GM10248 (cell line): ENCODE measurements at regions not wholly inside any gene's neighbourhood (a gene's known extent, or its start where the extent isn't known, plus 50 kb on each side); places are given as distances from the start of the nearest gene placed in this dataset.

Experiments
- CTCF ChIA-PET: fragments of 300-600 bp; sonication (Branson Sonifier 250); formaldehyde crosslinking; extraction: SDS; loops from one replicate; lab custom pipeline; 2021; ENCODE audit warnings: antibody characterized with exemption; lab: Yijun Ruan, JAX
- POLR2A ChIA-PET: fragments of 350-650 bp; sonication (Branson Sonifier 250); formaldehyde crosslinking; extraction: SDS; loops from one replicate; lab custom pipeline; 2020; ENCODE audit warnings: antibody characterized with exemption; lab: Yijun Ruan, JAX
- DNase-seq: peaks from one replicate; pipeline ENCODE4 v3.0.0; 2012; ENCODE audit errors: extremely low spot score
- CTCF ChIP-seq: IDR thresholded peaks from 2 replicates; pipeline ENCODE4 v1.5.1; 2012; ENCODE audit warnings: mild to moderate bottlenecking, low read depth; ENCODE audit errors: extremely low read depth, missing control alignments, control extremely low read depth

GRCh38 chr5:115379622-115380344 is 83.3 kb upstream of the CCDC112 start:
- peak; percentile 26 for DNase-seq
- no peak for TF ChIP-seq CTCF
- ChIA-PET POLR2A (no interaction called here), CTCF (interaction anchor here (1.2 to 2.4 kb wide), 2 partner anchors 51 to 65 kb away, joined by 3 to 7 read pairs; no protein-coding TSS in a partner anchor)

GRCh38 chr5:115378754-115379153 is 82.3 kb upstream of the CCDC112 start:
- TF ChIP-seq CTCF: no peak
- DNase-seq: no peak
- ChIA-PET POLR2A (no interaction called here), CTCF (interaction anchor here (1.4 to 2.0 kb wide), 6 partner anchors 9 to 193 kb away, joined by 3 to 6 read pairs (median 4); no protein-coding TSS in a partner anchor)

GRCh38 chr5:115377468-115378217 is 81.2 kb upstream of the CCDC112 start:
- DNase-seq: peak; percentile 34
- POLR2A ChIA-PET: no interaction called here
- CTCF ChIA-PET: interaction anchor here (0.9 to 2.0 kb wide), 11 partner anchors 8 to 194 kb away, joined by 3 to 6 read pairs (median 3); no protein-coding TSS in a partner anchor
- no peak for TF ChIP-seq CTCF

GRCh38 chr5:115375893-115376292 is 79.4 kb upstream of the CCDC112 start:
- TF ChIP-seq CTCF: no peak
- ChIA-PET POLR2A (no interaction called here), CTCF (interaction anchor here (1.1 to 2.6 kb wide), 5 partner anchors 10 to 51 kb away, joined by 3 to 9 read pairs (median 5); no protein-coding TSS in a partner anchor)
- no peak for DNase-seq

GRCh38 chr5:115374057-115374775 is 77.8 kb upstream of the CCDC112 start:
- CTCF ChIA-PET: interaction anchor here (0.8 to 2.6 kb wide), 12 partner anchors 10 to 197 kb away, joined by 3 to 8 read pairs (median 3); no protein-coding TSS in a partner anchor
- peak; percentile 18 for TF ChIP-seq CTCF
- POLR2A ChIA-PET: no interaction called here
- no peak for DNase-seq

GRCh38 chr5:115372146-115372545 is 75.7 kb upstream of the CCDC112 start:
- no peak for TF ChIP-seq CTCF
- POLR2A ChIA-PET: no interaction called here
- no peak for DNase-seq
- CTCF ChIA-PET: interaction anchor here (0.7 to 1.5 kb wide), 3 partner anchors 10 to 23 kb away, joined by 3 read pairs; no protein-coding TSS in a partner anchor
